ENCODE measurements at regions not wholly inside any gene's neighbourhood (a gene's known extent, or its start where the extent isn't known, plus 50 kb on each side); places are given as distances from the start of the nearest gene placed in this dataset.

- DNase-seq (ENCODE audit: low read depth) = no peak
- TF ChIP-seq, protein P1, sequence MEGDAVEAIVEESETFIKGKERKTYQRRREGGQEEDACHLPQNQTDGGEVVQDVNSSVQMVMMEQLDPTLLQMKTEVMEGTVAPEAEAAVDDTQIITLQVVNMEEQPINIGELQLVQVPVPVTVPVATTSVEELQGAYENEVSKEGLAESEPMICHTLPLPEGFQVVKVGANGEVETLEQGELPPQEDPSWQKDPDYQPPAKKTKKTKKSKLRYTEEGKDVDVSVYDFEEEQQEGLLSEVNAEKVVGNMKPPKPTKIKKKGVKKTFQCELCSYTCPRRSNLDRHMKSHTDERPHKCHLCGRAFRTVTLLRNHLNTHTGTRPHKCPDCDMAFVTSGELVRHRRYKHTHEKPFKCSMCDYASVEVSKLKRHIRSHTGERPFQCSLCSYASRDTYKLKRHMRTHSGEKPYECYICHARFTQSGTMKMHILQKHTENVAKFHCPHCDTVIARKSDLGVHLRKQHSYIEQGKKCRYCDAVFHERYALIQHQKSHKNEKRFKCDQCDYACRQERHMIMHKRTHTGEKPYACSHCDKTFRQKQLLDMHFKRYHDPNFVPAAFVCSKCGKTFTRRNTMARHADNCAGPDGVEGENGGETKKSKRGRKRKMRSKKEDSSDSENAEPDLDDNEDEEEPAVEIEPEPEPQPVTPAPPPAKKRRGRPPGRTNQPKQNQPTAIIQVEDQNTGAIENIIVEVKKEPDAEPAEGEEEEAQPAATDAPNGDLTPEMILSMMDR (conservative IDR thresholded peaks at IDR 0.05; ENCODE audit: control insufficient read depth, insufficient read depth, low read depth, low read length) = no peak
- H3K4me3 ChIP-seq (ENCODE audit: control insufficient read depth, low read depth, low read length) = no peak overlapping the region
Observed at GRCh38 chr13:111640476-111640875, 320.0 kb downstream of the TEX29 start.

DNA sequence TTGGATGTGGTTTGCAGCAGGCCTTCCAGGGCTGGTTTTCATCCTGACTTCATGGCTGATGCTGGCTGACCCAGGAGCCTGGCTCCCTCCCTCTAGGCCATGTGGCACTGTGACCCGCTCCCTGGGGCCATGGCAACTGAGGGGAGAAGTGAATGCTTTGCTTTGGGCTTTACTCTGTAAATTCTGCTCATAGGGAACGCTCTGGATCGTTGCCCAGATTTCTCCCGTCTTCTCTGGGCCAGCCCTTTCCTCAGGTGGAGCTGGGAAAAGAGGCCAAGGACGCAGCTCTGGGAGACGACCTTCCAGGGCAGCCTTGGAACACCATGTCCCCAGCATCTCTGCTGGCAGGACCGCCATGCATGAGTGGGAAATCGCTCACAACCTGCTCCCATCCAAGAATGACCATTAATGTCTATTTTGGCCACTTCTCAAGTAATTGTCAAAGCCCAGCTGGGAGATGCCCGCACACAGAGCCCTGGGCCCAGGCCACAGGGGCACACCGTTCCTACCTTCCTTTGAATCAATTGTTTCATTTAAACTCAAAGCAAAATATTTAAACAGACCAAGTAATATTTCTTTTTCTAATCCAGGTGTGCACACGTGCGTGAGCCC lies 321.8 kb downstream of the TEX29 start:
- TF ChIP-seq, protein P1 (conservative IDR thresholded peaks at IDR 0.05; ENCODE audit: control insufficient read depth, insufficient read depth, low read depth, low read length) = no peak
- DNase-seq (ENCODE audit: low read depth) = no peak
- no peak overlapping the region for H3K4me3 ChIP-seq (ENCODE audit: control insufficient read depth, low read depth, low read length)

DNA sequence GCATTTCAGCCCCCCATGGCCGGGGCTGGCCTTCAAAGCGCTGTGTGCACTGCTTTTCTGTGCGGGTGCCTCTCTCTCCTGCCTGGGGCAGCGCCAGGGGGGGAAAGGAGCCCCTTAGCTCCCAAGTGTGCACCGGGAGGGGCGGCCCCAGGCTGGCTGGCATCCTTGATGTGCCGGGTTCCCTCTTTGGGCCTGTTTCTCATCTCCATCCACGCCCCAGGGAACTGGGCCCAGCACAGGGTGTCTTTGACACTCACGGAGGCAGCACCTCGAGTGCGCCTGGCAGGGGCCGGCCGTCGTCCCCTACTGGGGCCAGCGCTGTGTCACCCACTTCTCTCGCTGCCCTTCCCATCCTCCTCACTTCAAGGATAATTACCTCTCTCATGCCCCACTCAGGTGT lies 324.3 kb downstream of the TEX29 start:
- H3K4me3 ChIP-seq (ENCODE audit: control insufficient read depth, low read depth, low read length) = no peak overlapping the region
- no peak for DNase-seq (ENCODE audit: low read depth)
- TF ChIP-seq, protein P1 (conservative IDR thresholded peaks at IDR 0.05; ENCODE audit: control insufficient read depth, insufficient read depth, low read depth, low read length) = no peak

DNA sequence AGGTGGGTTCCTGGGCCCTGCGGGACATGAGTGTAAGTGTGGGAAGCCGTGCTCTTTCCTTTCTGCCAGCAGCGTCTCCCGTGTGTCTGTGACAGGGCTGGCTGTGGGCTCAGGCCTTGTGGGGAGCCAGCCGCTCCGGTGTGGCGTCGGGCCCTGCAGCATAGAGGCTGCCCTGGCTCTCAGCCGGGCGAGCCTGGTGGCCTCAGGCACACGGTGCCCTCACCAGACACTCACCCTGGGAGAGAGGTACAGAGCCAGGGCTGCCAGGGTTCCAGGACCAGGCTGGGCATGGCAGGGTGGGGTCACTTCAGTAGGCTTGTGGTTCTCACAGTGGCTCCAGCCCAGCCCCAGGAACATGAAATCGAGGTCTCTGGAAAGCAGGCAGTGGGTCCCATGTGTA lies 324.8 kb downstream of the TEX29 start:
- no peak overlapping the region for H3K4me3 ChIP-seq (ENCODE audit: control insufficient read depth, low read depth, low read length)
- TF ChIP-seq, protein P1 (conservative IDR thresholded peaks at IDR 0.05; ENCODE audit: control insufficient read depth, insufficient read depth, low read depth, low read length) = no peak
- DNase-seq (ENCODE audit: low read depth) = no peak

DNA sequence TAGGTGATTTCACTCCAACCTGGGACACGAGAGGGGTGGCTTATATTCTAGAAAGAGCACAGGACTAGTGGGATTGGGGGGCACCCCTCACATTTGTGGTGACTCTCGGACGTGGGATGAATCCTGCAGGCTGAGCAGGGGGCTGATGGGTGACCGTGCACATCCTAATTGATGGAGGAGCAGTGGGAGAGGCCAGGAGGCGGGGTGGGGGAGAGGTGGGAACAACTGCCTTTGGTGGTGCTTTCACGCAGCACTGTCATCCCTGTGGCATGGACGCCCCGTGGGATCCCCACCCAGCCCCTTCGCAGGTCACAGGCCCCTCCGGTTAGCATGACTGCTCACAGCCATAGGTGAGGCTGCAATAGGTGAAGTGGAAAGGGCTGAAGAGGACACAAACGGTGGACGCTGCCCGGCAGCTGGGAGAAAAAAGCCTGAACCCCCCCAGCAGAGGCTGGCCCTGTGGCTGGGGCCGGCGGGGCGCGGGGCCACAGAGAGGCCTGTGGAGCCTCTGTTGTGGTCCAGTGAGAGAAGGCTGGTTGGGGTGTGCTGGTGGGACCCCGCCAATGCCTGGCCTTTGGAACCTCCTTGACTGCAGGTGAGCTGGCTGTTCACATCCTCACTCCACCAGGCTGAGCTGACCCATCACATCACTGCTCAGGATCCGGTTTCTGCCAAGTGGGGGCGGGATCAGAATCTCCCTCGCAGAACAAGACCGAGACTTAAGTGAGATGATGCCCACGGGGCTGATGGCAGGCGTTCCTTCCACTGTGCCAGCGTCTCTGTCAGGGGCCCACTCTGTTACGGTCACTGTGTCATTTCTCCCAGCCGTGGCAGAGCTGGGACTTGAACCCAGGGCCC lies 325.4 kb downstream of the TEX29 start:
- H3K4me3 ChIP-seq (ENCODE audit: control insufficient read depth, low read depth, low read length) = no peak overlapping the region
- TF ChIP-seq, protein P1 (conservative IDR thresholded peaks at IDR 0.05; ENCODE audit: control insufficient read depth, insufficient read depth, low read depth, low read length) = no peak
- no peak for DNase-seq (ENCODE audit: low read depth)

GRCh38 chr13:111646456-111646855 lies 326.0 kb downstream of the TEX29 start:
- DNase-seq (ENCODE audit: low read depth) = no peak
- TF ChIP-seq, protein P1 (conservative IDR thresholded peaks at IDR 0.05; ENCODE audit: control insufficient read depth, insufficient read depth, low read depth, low read length) = no peak
- H3K4me3 ChIP-seq (ENCODE audit: control insufficient read depth, low read depth, low read length) = no peak overlapping the region
